Urothelium cell line (cell line): ENCODE measurements at regions not wholly inside any gene's neighbourhood (a gene's known extent, or its start where the extent isn't known, plus 50 kb on each side); places are given as distances from the start of the nearest gene placed in this dataset.

Experiments used
- DNase-seq: peaks from one replicate; pipeline ENCODE4 v3.0.0; 2011; ENCODE audit warnings: low spot score, mixed read lengths
- FAIRE-seq: peaks from 2 replicates; lab custom pipeline; 2011; peaks lifted over from hg19 to GRCh38; lab: Jason Lieb, UNC

DNA sequence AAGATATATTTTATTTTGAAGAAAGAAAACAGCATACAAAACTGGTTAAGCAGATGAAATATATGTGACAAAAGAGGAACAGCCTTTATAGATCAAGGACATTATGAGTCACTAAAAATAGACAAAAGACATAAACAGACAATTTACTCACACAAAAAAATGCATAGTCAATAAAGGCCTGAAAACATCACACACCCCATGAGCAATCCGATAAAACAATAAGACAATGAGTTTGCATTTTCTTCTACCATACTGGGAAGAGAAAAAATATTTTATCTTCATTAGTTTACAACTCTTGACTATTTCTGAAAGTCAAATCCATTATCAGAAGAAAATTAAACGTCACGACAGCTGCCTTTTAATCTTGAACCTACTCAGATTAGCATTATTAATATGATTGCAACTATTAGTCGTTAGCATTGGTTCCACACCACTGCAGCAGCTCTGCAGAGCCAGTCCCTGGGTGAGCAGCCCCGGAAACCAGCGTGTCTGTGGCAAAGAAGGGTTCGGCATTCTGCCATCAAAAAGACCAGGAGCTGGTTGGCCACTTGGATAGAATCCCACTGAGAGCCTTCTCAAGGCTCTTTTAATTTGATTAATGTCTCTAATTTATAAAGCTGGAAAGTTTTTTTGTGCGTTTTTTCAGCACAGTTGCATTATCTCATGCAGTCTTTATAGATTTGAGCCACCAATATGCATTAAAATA lies 305.4 kb upstream of the SHH start:
- FAIRE-seq: no peak
- no peak for DNase-seq

DNA sequence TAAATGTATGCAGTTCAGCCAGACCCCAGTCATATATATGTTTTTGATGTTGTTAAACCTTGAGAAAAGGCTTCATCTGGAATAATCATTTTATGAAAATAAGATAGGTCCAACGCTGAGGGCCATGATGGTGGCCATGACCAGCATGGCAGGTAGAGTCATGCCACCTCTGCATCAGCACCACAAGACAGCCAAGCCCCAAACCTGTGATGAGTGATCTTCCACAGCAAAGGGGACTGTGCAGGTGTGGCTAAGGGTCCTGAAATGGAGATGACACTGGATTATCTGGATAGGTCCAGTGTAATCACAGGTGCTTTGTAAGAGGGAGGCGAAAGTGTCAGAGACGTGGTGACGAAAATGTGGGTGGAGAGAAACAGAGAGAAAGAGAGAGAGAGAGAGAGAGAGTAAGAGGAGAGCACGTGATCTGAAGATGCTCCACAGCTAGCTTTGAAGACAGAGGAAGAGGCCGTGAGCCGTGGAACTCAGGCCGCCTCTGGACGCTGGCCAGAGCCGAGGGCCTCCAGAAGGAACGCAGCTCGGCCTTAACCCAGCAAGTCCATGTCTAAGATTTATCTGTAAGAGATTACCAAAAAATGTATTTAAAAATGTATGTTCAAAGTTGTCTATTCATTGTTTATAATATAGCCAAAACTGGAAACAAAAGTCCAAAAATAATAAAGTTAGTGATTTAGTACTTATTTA lies 304.4 kb upstream of the SHH start:
- no peak for DNase-seq
- FAIRE-seq: no peak

- DNase-seq (no peak), FAIRE-seq (no peak)
These were observed 303.3 kb upstream of the SHH start for GRCh38 chr7:156115582-156115981.

DNA sequence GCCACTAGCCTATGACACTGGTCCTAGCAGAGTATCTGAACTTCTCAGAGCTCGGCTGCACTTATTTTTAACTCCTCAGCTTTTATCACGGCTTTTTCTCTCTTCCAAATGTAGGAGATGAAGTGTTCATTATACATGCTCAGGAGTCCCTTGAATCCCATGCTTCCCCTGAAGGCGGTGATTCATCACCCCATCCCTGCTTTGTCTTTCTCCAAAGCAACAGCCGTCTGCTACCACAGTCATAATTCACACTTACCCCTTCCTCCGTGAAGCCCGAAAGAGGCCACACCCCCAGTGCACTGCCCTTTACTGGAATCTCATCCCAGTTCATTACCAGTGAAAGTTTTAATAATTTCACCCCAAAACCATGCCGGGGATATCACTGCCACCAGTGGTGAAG lies 301.5 kb upstream of the SHH start:
- no peak for FAIRE-seq

GRCh38 chr7:156109988-156110387 lies 297.7 kb upstream of the SHH start:
- DNase-seq (no peak), FAIRE-seq (no peak)

More for the DNA sequence above, 301.5 kb upstream of the SHH start:
- no peak for DNase-seq

- FAIRE-seq (no peak), DNase-seq (no peak)
These were observed 296.8 kb upstream of the SHH start for GRCh38 chr7:156109076-156109475.

DNA sequence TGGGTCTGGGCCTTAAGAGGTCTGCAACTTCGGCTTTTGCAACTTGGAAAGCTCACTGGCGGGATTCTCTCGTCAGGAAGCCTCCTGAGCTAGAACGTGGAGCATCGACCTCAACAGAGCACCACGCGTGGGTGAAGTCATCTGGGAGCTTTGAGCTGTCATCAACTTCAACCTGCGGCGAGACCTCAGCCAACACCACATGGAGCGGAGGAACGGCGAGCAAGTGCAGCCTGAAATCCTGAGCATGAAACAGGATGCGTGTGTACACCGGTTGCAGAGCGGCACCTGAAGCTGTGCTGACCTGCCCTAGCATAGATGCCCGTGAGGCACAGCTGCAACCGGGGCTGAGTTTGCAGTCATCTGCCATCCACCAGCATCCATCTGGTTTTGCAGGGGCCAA lies 295.7 kb upstream of the SHH start:
- DNase-seq (no peak), FAIRE-seq (no peak)

DNA sequence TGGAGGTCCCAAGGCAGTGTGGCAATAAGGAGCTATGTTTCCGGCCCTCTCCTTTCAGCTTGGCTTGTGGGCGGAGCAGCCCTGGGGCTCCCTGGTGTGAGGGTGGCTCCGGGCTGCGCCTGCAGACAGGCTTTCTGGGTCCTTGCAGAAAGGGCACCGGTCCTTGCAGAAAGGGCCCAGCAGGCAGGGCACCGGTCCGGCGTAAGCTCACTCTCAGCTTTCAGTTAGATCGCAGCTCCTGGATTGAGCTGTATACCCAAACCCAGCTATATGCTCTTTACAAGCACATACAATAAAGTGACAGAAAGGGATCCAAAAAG lies 293.8 kb upstream of the SHH start:
- DNase-seq: no peak
- no peak for FAIRE-seq

DNA sequence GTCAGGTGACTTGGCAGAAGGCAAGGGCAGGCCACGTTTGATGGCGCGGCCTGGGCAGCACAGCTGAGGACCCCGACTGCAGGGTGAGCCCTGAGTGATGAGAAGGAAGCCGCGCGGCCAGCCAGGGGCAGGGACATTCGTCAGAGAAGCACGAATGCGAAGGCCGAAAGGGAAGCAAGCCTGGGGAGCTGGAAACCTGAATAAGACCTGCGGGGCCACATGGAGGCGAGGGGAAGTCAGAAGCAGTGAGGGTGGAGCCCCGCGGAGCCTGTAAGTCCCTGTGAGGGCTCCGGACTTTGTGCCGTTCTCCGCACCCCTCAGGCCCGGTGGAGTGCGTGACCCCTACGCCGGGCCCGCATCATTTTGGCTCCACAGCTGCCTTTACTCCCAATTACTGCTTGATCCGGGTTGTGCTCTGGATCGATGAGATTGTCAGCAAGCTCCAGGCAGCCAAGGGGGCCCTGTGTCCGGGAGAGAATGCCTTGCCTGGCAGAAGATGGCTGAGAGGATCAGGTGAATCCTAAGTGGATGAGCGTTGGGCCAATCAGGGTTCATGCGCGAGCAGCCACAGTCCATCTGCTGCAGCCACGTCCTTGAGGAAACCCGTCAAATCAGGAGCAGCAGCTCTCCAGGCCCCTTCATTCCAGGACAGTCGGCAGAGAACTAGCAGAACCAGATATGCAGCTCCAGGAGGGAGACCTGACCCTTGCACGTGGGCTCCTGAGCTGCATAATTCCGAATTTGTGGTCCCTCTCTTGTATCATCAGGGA lies 293.3 kb upstream of the SHH start:
- FAIRE-seq (no peak), DNase-seq (no peak)

GRCh38 chr7:156104501-156105336 lies 292.5 kb upstream of the SHH start:
- FAIRE-seq (no peak), DNase-seq (no peak)

GRCh38 chr7:156102267-156102666 lies 290.0 kb upstream of the SHH start:
- no peak for FAIRE-seq
- DNase-seq: no peak

GRCh38 chr7:156101355-156101754 lies 289.1 kb upstream of the SHH start:
- FAIRE-seq: no peak
- DNase-seq: no peak

DNA sequence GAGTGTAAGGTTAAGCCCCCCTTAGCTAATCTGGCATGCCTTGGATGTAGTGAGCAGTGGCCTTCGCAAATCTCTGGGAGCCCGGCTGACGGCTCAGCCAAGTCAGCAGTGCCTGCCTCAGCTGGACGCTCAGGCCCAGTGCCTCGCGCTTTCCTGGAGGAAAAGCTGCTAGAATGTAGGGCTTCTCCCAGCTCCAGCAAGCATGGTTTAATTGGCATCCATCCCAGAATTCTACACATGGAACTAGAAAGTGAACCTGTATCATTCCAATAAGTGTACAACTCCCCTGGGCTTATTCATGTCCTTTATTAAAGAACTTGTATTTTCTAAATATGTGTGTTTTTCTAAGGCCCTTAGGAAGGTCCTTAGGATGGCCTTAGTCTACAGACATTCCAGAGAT lies 287.8 kb upstream of the SHH start:
- DNase-seq (no peak), FAIRE-seq (no peak)

DNA sequence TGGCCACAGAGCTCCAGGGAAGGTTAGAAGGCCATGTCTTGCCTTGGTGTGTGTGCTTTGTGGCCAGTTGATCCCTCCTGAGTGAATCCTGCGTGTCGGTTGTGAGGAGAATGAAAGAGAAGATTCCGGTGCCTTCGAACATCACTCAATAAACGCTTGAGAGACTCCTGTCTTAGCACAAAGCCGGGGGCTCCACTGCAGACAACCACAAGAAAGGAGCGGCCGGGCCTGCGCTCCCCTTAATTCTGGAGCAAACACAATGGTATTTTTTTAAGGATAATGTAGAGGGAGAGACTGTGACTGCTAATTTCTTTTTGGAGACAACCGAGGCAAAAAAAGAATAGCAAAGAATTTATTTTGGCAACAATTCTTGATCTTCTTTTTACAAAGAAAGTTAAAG lies 286.8 kb upstream of the SHH start:
- FAIRE-seq: no peak
- no peak for DNase-seq

- FAIRE-seq: no peak
- DNase-seq: no peak
These were observed 284.7 kb upstream of the SHH start for GRCh38 chr7:156096771-156097538.

- DNase-seq: no peak
- no peak for FAIRE-seq
These were observed 283.8 kb upstream of the SHH start for GRCh38 chr7:156095908-156096539.

- DNase-seq: no peak
These were observed 282.3 kb upstream of the SHH start for GRCh38 chr7:156094350-156095146.

DNA sequence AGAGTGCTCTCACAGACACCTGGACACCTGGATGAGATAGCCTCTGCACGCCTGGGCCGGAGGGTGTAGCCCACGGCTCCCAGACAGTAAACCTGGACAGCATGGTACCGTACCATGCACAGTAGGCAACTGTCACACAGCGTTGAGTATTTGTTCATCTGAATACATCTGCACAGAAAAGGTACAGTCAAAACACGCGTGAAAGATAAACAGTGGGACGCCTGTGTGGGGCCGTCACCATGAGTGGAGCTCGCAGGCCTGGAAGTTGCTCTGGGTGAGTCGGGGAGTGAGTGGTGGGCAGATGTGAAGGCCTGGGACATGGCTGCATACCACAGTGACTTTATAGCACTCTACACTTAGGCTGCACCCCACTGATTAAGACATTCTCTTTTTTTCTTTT lies 280.0 kb upstream of the SHH start:
- no peak for FAIRE-seq

More at GRCh38 chr7:156094350-156095146, 282.3 kb upstream of the SHH start:
- FAIRE-seq: no peak

GRCh38 chr7:156091519-156092080 lies 279.3 kb upstream of the SHH start:
- no peak for FAIRE-seq
- DNase-seq: no peak

More for the DNA sequence above, 280.0 kb upstream of the SHH start:
- no peak for DNase-seq
